ENCODE measurements at regions not wholly inside any gene's neighbourhood (a gene's known extent, or its start where the extent isn't known, plus 50 kb on each side); places are given as distances from the start of the nearest gene placed in this dataset.
"Not testable (repeated sequence)": the region's sequence is repeated elsewhere in the genome, so short reads cannot be mapped to it uniquely, and the experiment has no call there.

GRCh38 chr6:49001856-49002541, 461.1 kb downstream of the MMUT start:
- Histone ChIP-seq H3K27ac (ENCODE audit: low read depth, low read length) (peak overlapping the region; percentile 53), H3K4me1 (ENCODE audit: control insufficient read depth, insufficient read depth, low read length, unreplicated experiment) (peaks cover 10% of the 10 kb centered on the region), H3K79me2 (ENCODE audit: control insufficient read depth, insufficient read depth, low read length, unreplicated experiment) (no peaks in the 10 kb centered on the region), H3K4me3 (ENCODE audit: low read depth, low read length) (no peak overlapping the region), H3K36me3 (ENCODE audit: insufficient read depth, low read length) (no peaks in the 10 kb centered on the region), H3K27me3 (ENCODE audit: insufficient read depth, low read length) (no peaks in the 10 kb centered on the region), H2AFZ (ENCODE audit: low read length, unreplicated experiment) (no peak overlapping the region)

GRCh38 chr6:48998574-48998973, 464.5 kb downstream of the MMUT start:
- no peaks in the 10 kb centered on the region for H3K79me2 ChIP-seq (ENCODE audit: control insufficient read depth, insufficient read depth, low read length, unreplicated experiment)
- H3K27ac ChIP-seq (ENCODE audit: low read depth, low read length) = no peak overlapping the region
- no peaks in the 10 kb centered on the region for H3K27me3 ChIP-seq (ENCODE audit: insufficient read depth, low read length)
- peaks cover 10% of the 10 kb centered on the region for H3K4me1 ChIP-seq (ENCODE audit: control insufficient read depth, insufficient read depth, low read length, unreplicated experiment)
- H3K36me3 ChIP-seq (ENCODE audit: insufficient read depth, low read length) = no peaks in the 10 kb centered on the region
- H2AFZ ChIP-seq (ENCODE audit: low read length, unreplicated experiment) = no peak overlapping the region
- H3K4me3 ChIP-seq (ENCODE audit: low read depth, low read length) = no peak overlapping the region

- Histone ChIP-seq H3K27me3 (ENCODE audit: insufficient read depth, low read length) (no peaks in the 10 kb centered on the region), H3K79me2 (ENCODE audit: control insufficient read depth, insufficient read depth, low read length, unreplicated experiment) (no peaks in the 10 kb centered on the region), H2AFZ (ENCODE audit: low read length, unreplicated experiment) (no peak overlapping the region), H3K4me1 (ENCODE audit: control insufficient read depth, insufficient read depth, low read length, unreplicated experiment) (peaks cover 4% of the 10 kb centered on the region), H3K36me3 (ENCODE audit: insufficient read depth, low read length) (no peaks in the 10 kb centered on the region), H3K27ac (ENCODE audit: low read depth, low read length) (no peak overlapping the region), H3K4me3 (ENCODE audit: low read depth, low read length) (no peak overlapping the region)
These were observed 466.5 kb downstream of the MMUT start for GRCh38 chr6:48996461-48997119.

DNA sequence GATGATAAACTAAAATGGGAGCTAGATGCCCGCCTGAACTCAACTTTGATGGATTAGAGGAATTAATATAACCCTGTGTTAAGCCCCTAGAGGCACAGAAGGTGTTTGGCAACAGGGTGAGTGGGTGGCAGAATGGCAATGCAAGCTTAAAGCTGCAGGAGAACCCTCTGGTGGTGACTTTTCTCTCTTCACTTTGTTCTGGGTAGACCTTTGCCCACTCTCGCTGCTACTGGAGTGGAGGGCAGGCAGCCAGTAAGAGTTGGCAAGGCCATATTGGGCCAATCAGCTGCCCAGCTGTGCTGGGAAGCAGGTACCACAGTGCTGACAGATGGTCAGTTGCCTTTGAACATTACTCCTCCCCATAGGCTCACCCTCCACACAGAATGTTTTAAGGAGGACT, 468.2 kb downstream of the MMUT start:
- Histone ChIP-seq H3K4me1 (ENCODE audit: control insufficient read depth, insufficient read depth, low read length, unreplicated experiment) (peaks cover 5% of the 10 kb centered on the region), H3K27me3 (ENCODE audit: insufficient read depth, low read length) (no peaks in the 10 kb centered on the region), H3K79me2 (ENCODE audit: control insufficient read depth, insufficient read depth, low read length, unreplicated experiment) (no peaks in the 10 kb centered on the region), H3K36me3 (ENCODE audit: insufficient read depth, low read length) (no peaks in the 10 kb centered on the region), H2AFZ (ENCODE audit: low read length, unreplicated experiment) (no peak overlapping the region), H3K4me3 (ENCODE audit: low read depth, low read length) (no peak overlapping the region), H3K27ac (ENCODE audit: low read depth, low read length) (no peak overlapping the region)

DNA sequence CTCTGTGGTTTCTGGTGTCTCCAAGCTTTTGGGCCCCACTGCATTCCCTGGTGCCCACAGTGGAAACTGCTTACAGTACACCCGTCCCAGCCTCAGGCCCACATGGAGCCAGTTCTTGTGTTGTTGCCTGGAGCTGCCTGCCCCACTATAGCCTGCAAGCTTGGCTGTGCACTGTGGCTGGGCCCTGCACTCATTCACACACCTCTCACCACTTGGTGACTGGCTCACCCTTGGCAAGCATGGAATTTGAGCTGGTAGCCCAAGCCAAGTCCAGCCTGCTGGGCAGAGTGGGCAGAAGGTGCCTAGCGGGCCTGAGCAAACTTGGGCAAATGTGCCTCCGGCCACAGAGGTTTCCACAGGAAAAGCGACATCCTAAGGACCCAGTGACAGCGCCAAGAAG, 472.3 kb downstream of the MMUT start:
- Histone ChIP-seq H3K36me3 (ENCODE audit: insufficient read depth, low read length) (no peaks in the 10 kb centered on the region), H3K27ac (ENCODE audit: low read depth, low read length) (no peak overlapping the region), H3K79me2 (ENCODE audit: control insufficient read depth, insufficient read depth, low read length, unreplicated experiment) (no peaks in the 10 kb centered on the region), H2AFZ (ENCODE audit: low read length, unreplicated experiment) (peak overlapping the region; percentile 34), H3K4me1 (ENCODE audit: control insufficient read depth, insufficient read depth, low read length, unreplicated experiment) (peaks cover 5% of the 10 kb centered on the region), H3K4me3 (ENCODE audit: low read depth, low read length) (peak overlapping the region; percentile 11), H3K27me3 (ENCODE audit: insufficient read depth, low read length) (no peaks in the 10 kb centered on the region)

DNA sequence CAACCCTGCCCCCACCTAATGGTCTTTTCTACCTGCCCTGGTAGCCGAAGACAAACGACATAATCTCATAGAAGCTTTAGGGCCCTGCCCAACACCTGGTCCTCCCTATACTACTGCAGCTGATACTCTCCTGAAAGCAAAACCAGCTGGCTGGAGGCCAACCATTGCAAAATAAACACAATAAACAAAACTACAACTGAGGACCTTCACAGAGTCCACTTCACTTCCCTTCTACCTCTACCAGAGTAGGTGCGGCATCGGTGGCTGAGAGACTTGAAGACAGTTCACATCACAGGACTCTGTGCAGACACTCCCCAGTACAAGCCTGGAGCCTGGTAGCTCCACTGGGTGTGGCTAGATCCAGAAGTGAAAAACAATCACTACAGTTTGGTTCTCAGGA, 476.2 kb downstream of the MMUT start:
- Histone ChIP-seq H2AFZ (ENCODE audit: low read length, unreplicated experiment) (no peak overlapping the region), H3K27me3 (ENCODE audit: insufficient read depth, low read length) (no peaks in the 10 kb centered on the region), H3K4me1 (ENCODE audit: control insufficient read depth, insufficient read depth, low read length, unreplicated experiment) (peaks cover 5% of the 10 kb centered on the region)

DNA sequence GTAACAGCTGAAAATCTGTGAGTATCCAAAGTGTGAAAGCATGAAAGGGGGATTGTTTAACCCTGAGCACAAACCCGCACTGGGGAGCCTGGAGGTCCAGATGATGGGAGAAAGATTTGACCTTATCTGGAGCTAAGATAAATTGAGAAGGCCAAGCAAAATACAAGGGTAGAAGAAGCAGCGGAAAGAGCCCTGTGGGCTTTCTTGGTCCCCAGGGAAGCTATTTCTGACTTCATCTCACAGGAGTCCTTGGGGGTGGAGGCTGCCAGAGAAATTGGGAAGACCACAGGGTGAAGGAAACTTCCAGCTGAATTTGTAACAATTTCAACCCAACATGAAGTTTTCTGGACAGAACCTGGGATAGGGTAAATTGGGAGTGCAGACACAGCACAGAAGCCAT, 476.9 kb downstream of the MMUT start:
- Histone ChIP-seq H3K79me2 (ENCODE audit: control insufficient read depth, insufficient read depth, low read length, unreplicated experiment) (no peaks in the 10 kb centered on the region), H3K27me3 (ENCODE audit: insufficient read depth, low read length) (no peaks in the 10 kb centered on the region), H3K27ac (ENCODE audit: low read depth, low read length) (no peak overlapping the region), H3K36me3 (ENCODE audit: insufficient read depth, low read length) (no peaks in the 10 kb centered on the region), H3K4me1 (ENCODE audit: control insufficient read depth, insufficient read depth, low read length, unreplicated experiment) (peaks cover 5% of the 10 kb centered on the region), H2AFZ (ENCODE audit: low read length, unreplicated experiment) (no peak overlapping the region), H3K4me3 (ENCODE audit: low read depth, low read length) (no peak overlapping the region)

More for the DNA sequence above, 476.2 kb downstream of the MMUT start:
- Histone ChIP-seq H3K4me3 (ENCODE audit: low read depth, low read length) (no peak overlapping the region), H3K27ac (ENCODE audit: low read depth, low read length) (no peak overlapping the region), H3K79me2 (ENCODE audit: control insufficient read depth, insufficient read depth, low read length, unreplicated experiment) (no peaks in the 10 kb centered on the region), H3K36me3 (ENCODE audit: insufficient read depth, low read length) (no peaks in the 10 kb centered on the region)

- H3K27ac ChIP-seq (ENCODE audit: low read depth, low read length) = no peak overlapping the region
- H3K4me3 ChIP-seq (ENCODE audit: low read depth, low read length) = no peak overlapping the region
- no peak overlapping the region for H2AFZ ChIP-seq (ENCODE audit: low read length, unreplicated experiment)
These were observed 478.0 kb downstream of the MMUT start for GRCh38 chr6:48985025-48985424.

DNA sequence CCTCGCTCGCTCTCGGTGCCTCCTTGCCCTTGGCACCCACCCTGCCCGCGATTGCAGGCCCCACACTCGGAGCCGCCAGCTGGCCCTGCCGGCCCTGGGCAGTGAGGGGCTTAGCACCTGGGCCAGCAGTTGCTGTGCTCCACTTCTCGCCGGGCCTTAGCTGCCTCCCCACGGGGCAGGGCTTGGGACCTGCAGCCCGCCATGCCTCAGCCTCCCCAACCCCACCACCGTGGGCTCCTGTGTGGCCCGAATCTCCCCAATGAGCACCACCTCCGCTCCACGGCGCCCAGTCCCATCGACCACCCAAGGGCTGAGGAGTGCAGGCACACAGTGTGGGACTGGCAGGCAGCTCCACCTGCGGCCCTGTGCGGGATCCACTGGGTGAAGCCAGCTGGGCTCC, 479.1 kb downstream of the MMUT start:
- not testable (repeated sequence) for H3K27ac ChIP-seq (ENCODE audit: low read depth, low read length); H3K27me3 ChIP-seq (ENCODE audit: insufficient read depth, low read length); H3K79me2 ChIP-seq (ENCODE audit: control insufficient read depth, insufficient read depth, low read length, unreplicated experiment); H2AFZ ChIP-seq (ENCODE audit: low read length, unreplicated experiment); H3K36me3 ChIP-seq (ENCODE audit: insufficient read depth, low read length); H3K4me3 ChIP-seq (ENCODE audit: low read depth, low read length); H3K4me1 ChIP-seq (ENCODE audit: control insufficient read depth, insufficient read depth, low read length, unreplicated experiment)

More at GRCh38 chr6:48985025-48985424, 478.0 kb downstream of the MMUT start:
- no peaks in the 10 kb centered on the region for H3K4me1 ChIP-seq (ENCODE audit: control insufficient read depth, insufficient read depth, low read length, unreplicated experiment)
- no peaks in the 10 kb centered on the region for H3K27me3 ChIP-seq (ENCODE audit: insufficient read depth, low read length)
- no peaks in the 10 kb centered on the region for H3K36me3 ChIP-seq (ENCODE audit: insufficient read depth, low read length)
- H3K79me2 ChIP-seq (ENCODE audit: control insufficient read depth, insufficient read depth, low read length, unreplicated experiment) = no peaks in the 10 kb centered on the region

GRCh38 chr6:48983377-48983776, 479.7 kb downstream of the MMUT start:
- H3K27me3 ChIP-seq (ENCODE audit: insufficient read depth, low read length) = no peaks in the 10 kb centered on the region
- H3K36me3 ChIP-seq (ENCODE audit: insufficient read depth, low read length) = no peaks in the 10 kb centered on the region
- H3K4me3 ChIP-seq (ENCODE audit: low read depth, low read length) = no peak overlapping the region
- H3K79me2 ChIP-seq (ENCODE audit: control insufficient read depth, insufficient read depth, low read length, unreplicated experiment) = no peaks in the 10 kb centered on the region
- no peak overlapping the region for H3K27ac ChIP-seq (ENCODE audit: low read depth, low read length)
- no peaks in the 10 kb centered on the region for H3K4me1 ChIP-seq (ENCODE audit: control insufficient read depth, insufficient read depth, low read length, unreplicated experiment)
- H2AFZ ChIP-seq (ENCODE audit: low read length, unreplicated experiment) = no peak overlapping the region

- no peak overlapping the region for H3K4me3 ChIP-seq (ENCODE audit: low read depth, low read length)
These were observed 483.2 kb downstream of the MMUT start for GRCh38 chr6:48979806-48980205.

More at GRCh38 chr6:48979806-48980205, 483.2 kb downstream of the MMUT start:
- Histone ChIP-seq H2AFZ (ENCODE audit: low read length, unreplicated experiment) (no peak overlapping the region), H3K27ac (ENCODE audit: low read depth, low read length) (no peak overlapping the region), H3K36me3 (ENCODE audit: insufficient read depth, low read length) (no peaks in the 10 kb centered on the region), H3K27me3 (ENCODE audit: insufficient read depth, low read length) (no peaks in the 10 kb centered on the region), H3K4me1 (ENCODE audit: control insufficient read depth, insufficient read depth, low read length, unreplicated experiment) (no peaks in the 10 kb centered on the region), H3K79me2 (ENCODE audit: control insufficient read depth, insufficient read depth, low read length, unreplicated experiment) (no peaks in the 10 kb centered on the region)

Measured in ACC112 (cell line).